Liver (tissue), 8 donors: ENCODE measurements at regions not wholly inside any gene's neighbourhood (a gene's known extent, or its start where the extent isn't known, plus 50 kb on each side); places are given as distances from the start of the nearest gene placed in this dataset.

Source experiments
- DNase-seq: peaks from one replicate; pipeline ENCODE4 v3.0.0-alpha.2; 2017; ENCODE audit warnings: low spot score
- H3K27ac ChIP-seq, 2 donors: one replicate each; pipeline ENCODE4 v1.7.0; 2013; ENCODE audit warnings: inconsistent platforms in 2 of 2, low read length in 2 of 2, control low read depth in 1 of 2, low read depth in 1 of 2, mild to moderate bottlenecking in 1 of 2
- H3K27me3 ChIP-seq, 4 donors: one replicate each; pipeline versions ENCODE4 v1.6.1 to v1.7.0; 2013; ENCODE audit warnings: low read length in 3 of 4, inconsistent platforms in 1 of 4, mild to moderate bottlenecking in 1 of 4, moderate library complexity in 1 of 4; ENCODE audit not compliant: control insufficient read depth in 4 of 4, insufficient read depth in 4 of 4
- H3K36me3 ChIP-seq, 4 donors: one replicate each; pipeline versions ENCODE4 v1.6.1 to v1.7.0; 2013; ENCODE audit warnings: low read length in 3 of 4, mild to moderate bottlenecking in 3 of 4, low read depth in 1 of 4, moderate library complexity in 1 of 4; ENCODE audit not compliant: control insufficient read depth in 4 of 4, insufficient read depth in 3 of 4
- H3K4me1 ChIP-seq, 4 donors: one replicate each; pipeline versions ENCODE4 v1.6.1 to v1.7.0; 2013; ENCODE audit warnings: low read length in 3 of 4, mild to moderate bottlenecking in 3 of 4, moderate library complexity in 1 of 4; ENCODE audit not compliant: control insufficient read depth in 4 of 4, insufficient read depth in 4 of 4
- H3K4me3 ChIP-seq, 3 donors: one replicate each; pipeline versions ENCODE4 v1.6.1 to v1.7.0; 2013; ENCODE audit warnings: low read length in 3 of 3, control low read depth in 1 of 3, low read depth in 1 of 3, mild to moderate bottlenecking in 1 of 3
- H3K9ac ChIP-seq, 2 donors: one replicate each; pipeline ENCODE4 v1.7.0; 2013; ENCODE audit warnings: low read length in 2 of 2, mild to moderate bottlenecking in 2 of 2, moderate library complexity in 2 of 2, control low read depth in 1 of 2, low read depth in 1 of 2
- H3K9me3 ChIP-seq, 4 donors: one replicate each; pipeline versions ENCODE4 v1.6.1 to v1.7.0; 2013; ENCODE audit warnings: low read length in 3 of 4; ENCODE audit not compliant: control insufficient read depth in 4 of 4
- EGR1 ChIP-seq, 2 donors: IDR thresholded peaks; 2 replicates each; pipeline ENCODE4 v1.6.1; 2016 to 2018; ENCODE audit warnings: antibody characterized with exemption in 2 of 2, low read depth in 2 of 2
- FOXA1 ChIP-seq: IDR thresholded peaks from 2 replicates; pipeline ENCODE4 v1.6.1; 2016; ENCODE audit warnings: antibody characterized with exemption
- FOXA2 ChIP-seq: IDR thresholded peaks from 2 replicates; pipeline ENCODE4 v1.6.1; 2016; ENCODE audit warnings: antibody characterized with exemption
- GABPA ChIP-seq, 2 donors: IDR thresholded peaks in 1 of 2; conservative IDR thresholded peaks in 1 of 2; 2 replicates each; pipeline ENCODE4 v1.6.1; 2016; ENCODE audit warnings: antibody characterized with exemption in 2 of 2, mild to moderate bottlenecking in 1 of 2, moderate library complexity in 1 of 2
- HNF4A ChIP-seq, 2 donors: conservative IDR thresholded peaks; 2 replicates each; pipeline ENCODE4 v1.6.1; 2016; ENCODE audit warnings: antibody characterized with exemption in 2 of 2, mild to moderate bottlenecking in 2 of 2
- JUND ChIP-seq, 2 donors: IDR thresholded peaks; 2 replicates each; pipeline ENCODE4 v1.6.1; 2016; ENCODE audit warnings: antibody characterized with exemption in 2 of 2
- RAD21 ChIP-seq, 2 donors: IDR thresholded peaks; 2 replicates each; pipeline ENCODE4 v1.6.1; 2016; ENCODE audit warnings: antibody characterized with exemption in 2 of 2, mild to moderate bottlenecking in 2 of 2
- RXRA ChIP-seq, 2 donors: IDR thresholded peaks; 2 replicates each; pipeline ENCODE4 v1.6.1; 2017 to 2018; ENCODE audit warnings: antibody characterized with exemption in 2 of 2, mild to moderate bottlenecking in 1 of 2
- SP1 ChIP-seq: IDR thresholded peaks from 2 replicates; pipeline ENCODE4 v1.6.1; 2018; ENCODE audit warnings: antibody characterized with exemption, mild to moderate bottlenecking
- TAF1 ChIP-seq: conservative IDR thresholded peaks from 2 replicates; pipeline ENCODE4 v1.6.1; 2016; ENCODE audit warnings: antibody characterized with exemption, mild to moderate bottlenecking
- YY1 ChIP-seq: IDR thresholded peaks from 2 replicates; pipeline ENCODE4 v1.6.1; 2016; ENCODE audit warnings: antibody characterized with exemption, mild to moderate bottlenecking
- WGBS: extraction: QIAGEN DNeasy Blood & Tissue Kit; methylation state at CpG from one replicate; pipeline ENCODE4 v1.1.7; 2013; 5-methylcytosine and 5-hydroxymethylcytosine counted together
- TF ChIP-seq, protein P1 (sequence below): IDR thresholded peaks from 2 replicates; pipeline ENCODE4 v1.6.1; 2016; ENCODE audit warnings: antibody characterized with exemption
- TF ChIP-seq, protein P2 (sequence below): IDR thresholded peaks from 2 replicates; pipeline ENCODE4 v1.6.1; 2016; ENCODE audit warnings: antibody characterized with exemption
- TF ChIP-seq, protein P3 (sequence below): IDR thresholded peaks from 2 replicates; pipeline ENCODE4 v1.6.1; 2016; ENCODE audit warnings: antibody characterized with exemption
- TF ChIP-seq, protein P4 (sequence below): fragments of 150-350 bp; IDR thresholded peaks from 2 replicates; pipeline ENCODE4 v1.5.1; 2017; ENCODE audit warnings: improper control_type of control experiment, low read depth, low read length; ENCODE audit not compliant: missing input control
- donor health status: healthy.
- donor health status: healthy.
- donor health status: healthy.
- donor health status: healthy.
- donor health status: healthy.

DNA sequence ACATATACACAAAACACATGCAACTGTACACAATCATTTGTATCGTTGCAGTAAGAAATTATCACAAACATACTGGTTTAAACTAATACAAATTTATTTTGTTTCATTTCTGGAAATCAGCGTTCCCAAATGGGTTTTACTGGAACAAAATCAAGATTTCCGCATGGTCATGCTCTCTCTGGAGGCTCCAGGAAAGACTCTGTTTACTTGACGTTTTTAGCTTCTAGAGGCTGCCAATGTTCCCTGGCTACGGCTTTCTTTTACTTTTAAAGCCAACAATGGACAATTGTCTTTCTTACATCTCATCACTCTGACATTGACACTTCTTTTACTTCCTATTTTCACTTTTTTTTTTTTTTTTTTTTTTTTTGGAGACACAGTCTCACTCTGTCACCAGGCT, 793.1 kb downstream of the CDH9 start:
- no peaks in the 10 kb centered on the region for H3K36me3 ChIP-seq
- H3K9me3 ChIP-seq: no peaks in the 10 kb centered on the region
- no peak for DNase-seq
- WGBS: 80% methylated on average over 5 of the region's 5 CpGs
- H3K27me3 ChIP-seq: no peaks in the 10 kb centered on the region
- no peak overlapping the region for H3K27ac ChIP-seq
- H3K4me3 ChIP-seq: no peak overlapping the region
- H3K4me1 ChIP-seq: no peaks in the 10 kb centered on the region
- H3K9ac ChIP-seq: no peak overlapping the region
- no peak for TF ChIP-seq TAF1
- TF ChIP-seq, protein P1, sequence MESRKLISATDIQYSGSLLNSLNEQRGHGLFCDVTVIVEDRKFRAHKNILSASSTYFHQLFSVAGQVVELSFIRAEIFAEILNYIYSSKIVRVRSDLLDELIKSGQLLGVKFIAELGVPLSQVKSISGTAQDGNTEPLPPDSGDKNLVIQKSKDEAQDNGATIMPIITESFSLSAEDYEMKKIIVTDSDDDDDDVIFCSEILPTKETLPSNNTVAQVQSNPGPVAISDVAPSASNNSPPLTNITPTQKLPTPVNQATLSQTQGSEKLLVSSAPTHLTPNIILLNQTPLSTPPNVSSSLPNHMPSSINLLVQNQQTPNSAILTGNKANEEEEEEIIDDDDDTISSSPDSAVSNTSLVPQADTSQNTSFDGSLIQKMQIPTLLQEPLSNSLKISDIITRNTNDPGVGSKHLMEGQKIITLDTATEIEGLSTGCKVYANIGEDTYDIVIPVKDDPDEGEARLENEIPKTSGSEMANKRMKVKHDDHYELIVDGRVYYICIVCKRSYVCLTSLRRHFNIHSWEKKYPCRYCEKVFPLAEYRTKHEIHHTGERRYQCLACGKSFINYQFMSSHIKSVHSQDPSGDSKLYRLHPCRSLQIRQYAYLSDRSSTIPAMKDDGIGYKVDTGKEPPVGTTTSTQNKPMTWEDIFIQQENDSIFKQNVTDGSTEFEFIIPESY: no peak
- TF ChIP-seq, protein P2, sequence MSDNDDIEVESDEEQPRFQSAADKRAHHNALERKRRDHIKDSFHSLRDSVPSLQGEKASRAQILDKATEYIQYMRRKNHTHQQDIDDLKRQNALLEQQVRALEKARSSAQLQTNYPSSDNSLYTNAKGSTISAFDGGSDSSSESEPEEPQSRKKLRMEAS: no peak
- no peak for TF ChIP-seq SP1
- TF ChIP-seq, protein P3, sequence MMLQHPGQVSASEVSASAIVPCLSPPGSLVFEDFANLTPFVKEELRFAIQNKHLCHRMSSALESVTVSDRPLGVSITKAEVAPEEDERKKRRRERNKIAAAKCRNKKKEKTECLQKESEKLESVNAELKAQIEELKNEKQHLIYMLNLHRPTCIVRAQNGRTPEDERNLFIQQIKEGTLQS: no peak
- TF ChIP-seq YY1: no peak
- TF ChIP-seq RAD21 (IDR thresholded peaks at IDR 0.05): no peak
- TF ChIP-seq FOXA1: no peak
- TF ChIP-seq RXRA (IDR thresholded peaks at IDR 0.05): no peak
- no peak for TF ChIP-seq HNF4A (conservative IDR thresholded peaks at IDR 0.05)
- TF ChIP-seq GABPA (IDR thresholded peaks at IDR 0.05 in 1 of 2, conservative IDR thresholded peaks at IDR 0.05 in 1 of 2): no peak
- TF ChIP-seq FOXA2: no peak

DNA sequence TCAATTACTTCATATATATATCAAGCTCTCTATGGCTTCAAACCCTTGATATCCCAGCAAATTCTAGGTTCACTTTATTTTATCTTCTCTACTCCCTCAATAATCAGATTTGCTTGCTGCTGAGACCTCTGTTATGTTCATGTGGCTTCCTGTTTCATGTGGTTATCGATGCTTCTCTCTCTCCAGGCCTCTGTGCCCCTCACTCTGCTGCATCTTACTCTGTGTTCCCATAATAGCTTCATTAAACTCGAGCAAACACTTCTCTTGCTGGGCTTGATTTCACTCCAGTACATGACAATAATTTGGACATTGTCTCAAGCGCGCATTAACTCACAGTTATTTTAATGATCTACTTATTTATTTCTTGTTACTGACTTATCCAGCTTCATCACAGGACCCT, 798.8 kb downstream of the CDH9 start:
- no peaks in the 10 kb centered on the region for H3K4me1 ChIP-seq
- no peak for TF ChIP-seq EGR1 (IDR thresholded peaks at IDR 0.05; ENCODE audit: low read depth in 2 of 2)
- TF ChIP-seq HNF4A (conservative IDR thresholded peaks at IDR 0.05): no peak
- TF ChIP-seq RXRA (IDR thresholded peaks at IDR 0.05): no peak
- TF ChIP-seq, protein P1: no peak
- TF ChIP-seq, protein P4, sequence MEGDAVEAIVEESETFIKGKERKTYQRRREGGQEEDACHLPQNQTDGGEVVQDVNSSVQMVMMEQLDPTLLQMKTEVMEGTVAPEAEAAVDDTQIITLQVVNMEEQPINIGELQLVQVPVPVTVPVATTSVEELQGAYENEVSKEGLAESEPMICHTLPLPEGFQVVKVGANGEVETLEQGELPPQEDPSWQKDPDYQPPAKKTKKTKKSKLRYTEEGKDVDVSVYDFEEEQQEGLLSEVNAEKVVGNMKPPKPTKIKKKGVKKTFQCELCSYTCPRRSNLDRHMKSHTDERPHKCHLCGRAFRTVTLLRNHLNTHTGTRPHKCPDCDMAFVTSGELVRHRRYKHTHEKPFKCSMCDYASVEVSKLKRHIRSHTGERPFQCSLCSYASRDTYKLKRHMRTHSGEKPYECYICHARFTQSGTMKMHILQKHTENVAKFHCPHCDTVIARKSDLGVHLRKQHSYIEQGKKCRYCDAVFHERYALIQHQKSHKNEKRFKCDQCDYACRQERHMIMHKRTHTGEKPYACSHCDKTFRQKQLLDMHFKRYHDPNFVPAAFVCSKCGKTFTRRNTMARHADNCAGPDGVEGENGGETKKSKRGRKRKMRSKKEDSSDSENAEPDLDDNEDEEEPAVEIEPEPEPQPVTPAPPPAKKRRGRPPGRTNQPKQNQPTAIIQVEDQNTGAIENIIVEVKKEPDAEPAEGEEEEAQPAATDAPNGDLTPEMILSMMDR: no peak
- TF ChIP-seq GABPA (IDR thresholded peaks at IDR 0.05 in 1 of 2, conservative IDR thresholded peaks at IDR 0.05 in 1 of 2): no peak
- no peak for TF ChIP-seq TAF1
- TF ChIP-seq FOXA1: no peak
- no peak for TF ChIP-seq RAD21 (IDR thresholded peaks at IDR 0.05)
- TF ChIP-seq JUND (IDR thresholded peaks at IDR 0.05): no peak
- TF ChIP-seq, protein P2: no peak
- no peak overlapping the region for H3K27ac ChIP-seq
- H3K9me3 ChIP-seq: no peaks in the 10 kb centered on the region
- no peak overlapping the region for H3K4me3 ChIP-seq
- no peak overlapping the region for H3K9ac ChIP-seq
- DNase-seq: no peak
- 74% methylated on average over 4 of the region's 4 CpGs for WGBS
- H3K27me3 ChIP-seq: no peaks in the 10 kb centered on the region
- H3K36me3 ChIP-seq: no peaks in the 10 kb centered on the region
